CD14-positive monocyte (primary cell): ENCODE measurements at regions not wholly inside any gene's neighbourhood (a gene's known extent, or its start where the extent isn't known, plus 50 kb on each side); places are given as distances from the start of the nearest gene placed in this dataset.

Source experiments
- DNase-seq, 3 donors: peaks; one replicate each; pipeline ENCODE4 v3.0.0-alpha.2; 2011 to 2022
- H2AFZ ChIP-seq: 2 replicates; pipeline ENCODE4 v1.6.0; 2012; ENCODE audit warnings: mild to moderate bottlenecking, low read depth, low read length, inconsistent platforms; ENCODE audit not compliant: insufficient read depth, poor library complexity, severe bottlenecking
- H3K27ac ChIP-seq, 2 donors: 1 replicate in 1 of 2; 2 replicates in 1 of 2; pipeline ENCODE4 v1.5.1; 2012 to 2013; ENCODE audit warnings: low read length in 2 of 2, control low read depth in 1 of 2, inconsistent platforms in 1 of 2, low read depth in 1 of 2, mild to moderate bottlenecking in 1 of 2
- H3K27me3 ChIP-seq, 2 donors: one replicate each; pipeline versions ENCODE4 v1.6.0 to v1.6.1; 2011 to 2013; ENCODE audit warnings: low read length in 2 of 2; ENCODE audit not compliant: control insufficient read depth in 2 of 2, insufficient read depth in 2 of 2
- H3K36me3 ChIP-seq, 2 donors: replicated peaks in 1 of 2; 1 replicate in 1 of 2; 2 replicates in 1 of 2; pipeline versions ENCODE4 v1.5.1 to v1.6.1; 2012 to 2013; ENCODE audit warnings: low read length in 2 of 2, control low read depth in 1 of 2, inconsistent platforms in 1 of 2, mild to moderate bottlenecking in 1 of 2; ENCODE audit not compliant: insufficient read depth in 2 of 2, control insufficient read depth in 1 of 2
- H3K4me1 ChIP-seq, 2 donors: 1 replicate in 1 of 2; 2 replicates in 1 of 2; pipeline versions ENCODE4 v1.5.1 to v1.6.1; 2012 to 2013; ENCODE audit warnings: low read length in 2 of 2, control low read depth in 1 of 2, inconsistent platforms in 1 of 2, mild to moderate bottlenecking in 1 of 2, moderate library complexity in 1 of 2; ENCODE audit not compliant: insufficient read depth in 2 of 2, control insufficient read depth in 1 of 2
- H3K4me2 ChIP-seq: replicated peaks from 2 replicates; pipeline ENCODE3; 2012; ENCODE audit warnings: low read length, moderate library complexity, mild to moderate bottlenecking; ENCODE audit not compliant: poor library complexity, severe bottlenecking; ENCODE audit errors: extremely low read depth
- H3K4me3 ChIP-seq, 3 experiments: fragments of 200-600 bp in 1 of 3; sonication (generic) in 1 of 3; replicated peaks in 1 of 3; 1 replicate in 2 of 3; 2 replicates in 1 of 3; pipeline ENCODE4 v1.5.1; 2011 to 2013; ENCODE audit warnings: low read length in 3 of 3, mild to moderate bottlenecking in 3 of 3, control low read depth in 2 of 3, low read depth in 2 of 3, inconsistent platforms in 1 of 3, moderate library complexity in 1 of 3
- H3K79me2 ChIP-seq: 2 replicates; pipeline ENCODE4 v1.6.0; 2012; ENCODE audit warnings: mild to moderate bottlenecking, control low read depth, inconsistent platforms, low read length, moderate library complexity; ENCODE audit not compliant: insufficient read depth
- H3K9ac ChIP-seq: 2 replicates; pipeline ENCODE4 v1.6.0; 2017; ENCODE audit warnings: low read length, mild to moderate bottlenecking; ENCODE audit not compliant: insufficient read depth, poor library complexity, severe bottlenecking
- H3K9me3 ChIP-seq, 2 donors: replicated peaks in 1 of 2; 1 replicate in 1 of 2; 2 replicates in 1 of 2; pipeline versions ENCODE4 v1.5.1 to v1.6.1; 2012 to 2013; ENCODE audit warnings: low read length in 2 of 2, control low read depth in 1 of 2; ENCODE audit not compliant: control insufficient read depth in 1 of 2, insufficient read depth in 1 of 2
- H4K20me1 ChIP-seq: 2 replicates; pipeline ENCODE4 v1.6.0; 2012; ENCODE audit warnings: mild to moderate bottlenecking, low read length, control low read depth, moderate library complexity; ENCODE audit not compliant: insufficient read depth
- H3K27ac Mint-ChIP-seq, 7 donors: one replicate each; pipeline ENCODE4 v1.8.0; 2020; ENCODE audit warnings: mild to moderate bottlenecking in 7 of 7, mixed read lengths in 7 of 7, moderate library complexity in 6 of 7, inconsistent platforms in 2 of 7
- H3K27me3 Mint-ChIP-seq, 3 donors: one replicate each; pipeline ENCODE4 v1.8.0; 2021 to 2022; ENCODE audit warnings: low read depth in 3 of 3, mild to moderate bottlenecking in 3 of 3, mixed read lengths in 3 of 3, moderate library complexity in 3 of 3, inconsistent platforms in 1 of 3
- H3K36me3 Mint-ChIP-seq, 2 donors: one replicate each; pipeline ENCODE4 v1.8.0; 2020; ENCODE audit warnings: mixed read lengths in 2 of 2, inconsistent platforms in 1 of 2, mild to moderate bottlenecking in 1 of 2
- H3K4me1 Mint-ChIP-seq: one replicate; pipeline ENCODE4 v1.8.0; 2020; ENCODE audit warnings: mild to moderate bottlenecking, mixed read lengths
- H3K4me3 Mint-ChIP-seq, 2 donors: one replicate each; pipeline ENCODE4 v1.8.0; 2020; ENCODE audit warnings: mild to moderate bottlenecking in 2 of 2, mixed read lengths in 2 of 2, moderate library complexity in 1 of 2
- H3K9me3 Mint-ChIP-seq, 7 donors: one replicate each; pipeline ENCODE4 v1.8.0; 2020 to 2022; ENCODE audit warnings: mixed read lengths in 7 of 7, mild to moderate bottlenecking in 6 of 7, moderate library complexity in 6 of 7, inconsistent platforms in 2 of 7
- WGBS: methylation state at CpG from one replicate; pipeline ENCODE4 v1.1.5; 2013; ENCODE audit warnings: missing lambda C conversion rate; ENCODE audit not compliant: insufficient coverage; 5-methylcytosine and 5-hydroxymethylcytosine counted together
- intact Hi-C, 2 donors: fragments of 100-400 bp; cut with micrococcal nuclease; formaldehyde crosslinking; loops; one replicate each; pipeline versions ENCODE4 v1.15.0 to v1.15.1; 2023
- TF ChIP-seq, protein P1 (sequence below): fragments of 200-600 bp; IDR thresholded peaks from one replicate; pipeline ENCODE4 v1.8.0; 2022; ENCODE audit warnings: antibody characterized with exemption, mild to moderate bottlenecking

DNA sequence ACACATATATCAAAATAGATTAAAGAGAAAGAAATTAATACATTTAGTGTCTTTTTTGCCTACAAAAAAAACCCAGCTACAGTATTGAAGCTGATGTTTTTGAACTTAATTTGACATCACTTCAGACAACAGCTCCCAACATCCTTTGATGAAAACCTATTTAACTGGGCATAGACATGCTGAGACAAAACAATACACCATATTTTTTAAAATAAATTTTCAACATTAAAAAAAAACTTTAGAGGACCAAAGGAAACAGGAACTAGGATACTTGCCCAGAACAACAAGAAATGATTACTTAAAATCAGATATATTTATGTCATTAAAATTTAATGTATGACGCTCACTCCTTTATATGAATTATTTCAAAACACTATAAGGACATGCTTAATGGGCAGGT lies 178.1 kb downstream of the MREG start:
- no peak overlapping the region for H3K4me3 Mint-ChIP-seq
- Histone ChIP-seq H3K9me3 (no peaks in the 10 kb centered on the region), H2AFZ (no peak overlapping the region), H3K4me2 (no peak overlapping the region), H3K4me1 (peaks cover 25 to 38% of the 10 kb centered on the region in 2 donors), H4K20me1 (no peaks in the 10 kb centered on the region), H3K4me3 (no peak overlapping the region), H3K36me3 (no peaks in the 10 kb centered on the region), H3K79me2 (no peaks in the 10 kb centered on the region), H3K27ac (no peak overlapping the region), H3K9ac (no peak overlapping the region), H3K27me3 (peaks cover 0 to 2% of the 10 kb centered on the region in 2 donors)
- TF ChIP-seq, protein P1, sequence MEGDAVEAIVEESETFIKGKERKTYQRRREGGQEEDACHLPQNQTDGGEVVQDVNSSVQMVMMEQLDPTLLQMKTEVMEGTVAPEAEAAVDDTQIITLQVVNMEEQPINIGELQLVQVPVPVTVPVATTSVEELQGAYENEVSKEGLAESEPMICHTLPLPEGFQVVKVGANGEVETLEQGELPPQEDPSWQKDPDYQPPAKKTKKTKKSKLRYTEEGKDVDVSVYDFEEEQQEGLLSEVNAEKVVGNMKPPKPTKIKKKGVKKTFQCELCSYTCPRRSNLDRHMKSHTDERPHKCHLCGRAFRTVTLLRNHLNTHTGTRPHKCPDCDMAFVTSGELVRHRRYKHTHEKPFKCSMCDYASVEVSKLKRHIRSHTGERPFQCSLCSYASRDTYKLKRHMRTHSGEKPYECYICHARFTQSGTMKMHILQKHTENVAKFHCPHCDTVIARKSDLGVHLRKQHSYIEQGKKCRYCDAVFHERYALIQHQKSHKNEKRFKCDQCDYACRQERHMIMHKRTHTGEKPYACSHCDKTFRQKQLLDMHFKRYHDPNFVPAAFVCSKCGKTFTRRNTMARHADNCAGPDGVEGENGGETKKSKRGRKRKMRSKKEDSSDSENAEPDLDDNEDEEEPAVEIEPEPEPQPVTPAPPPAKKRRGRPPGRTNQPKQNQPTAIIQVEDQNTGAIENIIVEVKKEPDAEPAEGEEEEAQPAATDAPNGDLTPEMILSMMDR: no peak
- H3K27me3 Mint-ChIP-seq: peaks cover 0 to 1% (median 0%) of the 10 kb centered on the region in 3 donors
- peaks cover 36% of the 10 kb centered on the region for H3K4me1 Mint-ChIP-seq
- DNase-seq: no peak
- H3K9me3 Mint-ChIP-seq: no peaks in the 10 kb centered on the region
- intact Hi-C loops: no loop called here
- H3K27ac Mint-ChIP-seq: no peak overlapping the region
- no peaks in the 10 kb centered on the region for H3K36me3 Mint-ChIP-seq
- no CpG with 5 or more reads among the region's 1 CpG for WGBS

DNA sequence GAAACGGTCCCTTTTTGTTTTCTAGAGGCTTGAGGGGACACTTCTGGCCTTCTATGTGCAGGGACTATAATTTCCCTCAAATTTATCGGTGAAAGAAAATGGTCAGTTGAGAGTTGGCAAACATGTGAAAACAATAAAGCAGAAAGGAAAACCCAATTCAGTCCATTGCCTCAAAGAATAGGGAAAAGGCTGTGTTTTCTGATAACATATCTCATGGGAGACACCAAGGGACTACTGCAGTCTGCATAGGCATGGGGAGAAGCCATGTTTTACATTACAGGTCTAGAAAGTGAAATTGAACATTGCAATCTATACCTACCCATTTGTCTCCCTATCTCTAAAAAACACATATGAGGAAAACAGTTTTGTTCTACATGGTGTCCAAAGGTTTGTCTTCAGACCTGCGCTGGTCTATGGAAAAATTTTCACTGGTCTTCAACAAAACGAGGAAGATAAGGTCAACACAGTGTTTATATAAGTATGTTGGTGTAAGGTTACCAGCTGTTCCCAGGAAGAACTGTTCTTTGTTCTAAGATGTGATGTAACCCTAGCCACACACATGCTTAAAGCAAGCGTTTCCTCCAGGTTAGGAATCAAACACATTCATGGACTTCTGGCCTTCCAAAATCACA lies 179.7 kb downstream of the MREG start:
- WGBS: no CpG with 5 or more reads among the region's 5 CpGs
- Histone ChIP-seq H3K36me3 (no peaks in the 10 kb centered on the region), H3K27ac (no peak overlapping the region), H3K4me1 (peaks cover 29 to 43% of the 10 kb centered on the region in 2 donors), H3K27me3 (no peaks in the 10 kb centered on the region), H2AFZ (no peak overlapping the region), H3K9me3 (no peaks in the 10 kb centered on the region), H3K4me2 (no peak overlapping the region), H3K4me3 (no peak overlapping the region), H3K9ac (no peak overlapping the region), H4K20me1 (no peaks in the 10 kb centered on the region), H3K79me2 (no peaks in the 10 kb centered on the region)
- no peak for DNase-seq
- no peaks in the 10 kb centered on the region for H3K27me3 Mint-ChIP-seq
- H3K36me3 Mint-ChIP-seq: no peaks in the 10 kb centered on the region
- no peaks in the 10 kb centered on the region for H3K9me3 Mint-ChIP-seq
- H3K4me1 Mint-ChIP-seq: peaks cover 40% of the 10 kb centered on the region
- intact Hi-C loops: no loop called here
- TF ChIP-seq, protein P1: no peak
- no peak overlapping the region for H3K4me3 Mint-ChIP-seq
- H3K27ac Mint-ChIP-seq: no peak overlapping the region
